GM18873 (cell line): ENCODE measurements at regions not wholly inside any gene's neighbourhood (a gene's known extent, or its start where the extent isn't known, plus 50 kb on each side); places are given as distances from the start of the nearest gene placed in this dataset.
"Not testable (repeated sequence)": the region's sequence is repeated elsewhere in the genome, so short reads cannot be mapped to it uniquely, and the experiment has no call there.

Source experiments
- ATAC-seq: cut with Tn5 transposase; IDR thresholded peaks from one replicate; pipeline ENCODE4 v1.9.1; 2021; ENCODE audit warnings: mild to moderate bottlenecking, moderate library complexity, moderate number of reproducible peaks; ENCODE audit not compliant: unreplicated experiment, low FRiP score

GRCh38 chr10:53358978-53359377 is 586.4 kb upstream of the MBL2 start:
- not testable (repeated sequence) for ATAC-seq

GRCh38 chr10:53358536-53358935 is 586.0 kb upstream of the MBL2 start:
- no peak for ATAC-seq

- no peak for ATAC-seq
Measured at GRCh38 chr10:53357587-53357986, 585.0 kb upstream of the MBL2 start.

GRCh38 chr10:53356616-53357349 is 584.2 kb upstream of the MBL2 start:
- no peak for ATAC-seq

- not testable (repeated sequence) for ATAC-seq
Measured at GRCh38 chr10:53342531-53342930, 569.9 kb upstream of the MBL2 start.

- not testable (repeated sequence) for ATAC-seq
Measured at GRCh38 chr10:53338199-53338598, 565.6 kb upstream of the MBL2 start.

DNA sequence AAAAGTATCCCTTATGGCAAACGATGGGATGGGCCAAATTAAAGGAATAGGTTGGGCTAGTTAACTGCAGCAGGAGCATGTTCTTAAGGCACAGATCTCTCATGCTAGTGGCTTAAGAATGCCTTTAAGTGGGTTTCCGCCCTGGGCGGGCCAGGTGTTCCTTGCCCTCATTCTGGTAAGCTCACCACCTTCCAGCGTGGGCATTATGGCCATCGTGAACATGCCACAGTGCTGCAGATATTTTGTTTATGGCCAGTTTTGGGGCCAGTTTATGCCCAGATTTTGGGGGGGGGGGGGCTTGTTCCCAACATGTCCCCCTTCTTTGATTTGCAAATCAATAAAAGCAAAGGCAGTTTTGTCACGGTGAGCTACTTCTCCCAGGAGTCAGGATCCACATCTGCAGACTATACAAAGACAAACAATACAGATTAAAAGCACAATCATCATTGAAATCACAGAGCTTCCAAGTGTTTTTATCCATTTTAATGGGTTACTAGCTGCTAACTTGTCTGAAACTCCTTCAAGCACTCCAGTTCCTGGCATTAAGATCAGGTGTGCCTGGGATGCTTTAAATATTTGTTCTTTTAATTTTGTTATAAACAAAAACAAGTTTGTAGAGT is 563.3 kb upstream of the MBL2 start:
- ATAC-seq: not testable (repeated sequence)

DNA sequence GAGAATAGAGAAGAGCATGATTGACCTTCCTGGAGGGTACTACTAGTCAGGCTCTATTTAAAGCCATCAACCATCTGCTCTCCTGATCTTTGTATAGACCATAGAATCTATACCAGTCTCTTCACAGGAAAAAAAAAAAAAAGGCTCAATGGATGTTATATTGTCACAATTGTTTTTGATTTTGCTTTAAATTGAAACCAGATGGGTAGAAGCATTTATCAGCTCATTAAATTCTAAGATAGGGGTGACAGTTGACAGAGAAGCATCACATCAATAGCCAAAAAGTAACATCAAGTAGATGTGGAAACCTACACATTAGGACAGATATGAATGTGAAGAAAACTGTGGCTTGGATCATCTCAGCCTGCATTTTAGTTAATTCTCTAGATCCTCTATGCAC is 558.9 kb upstream of the MBL2 start:
- ATAC-seq: no peak

DNA sequence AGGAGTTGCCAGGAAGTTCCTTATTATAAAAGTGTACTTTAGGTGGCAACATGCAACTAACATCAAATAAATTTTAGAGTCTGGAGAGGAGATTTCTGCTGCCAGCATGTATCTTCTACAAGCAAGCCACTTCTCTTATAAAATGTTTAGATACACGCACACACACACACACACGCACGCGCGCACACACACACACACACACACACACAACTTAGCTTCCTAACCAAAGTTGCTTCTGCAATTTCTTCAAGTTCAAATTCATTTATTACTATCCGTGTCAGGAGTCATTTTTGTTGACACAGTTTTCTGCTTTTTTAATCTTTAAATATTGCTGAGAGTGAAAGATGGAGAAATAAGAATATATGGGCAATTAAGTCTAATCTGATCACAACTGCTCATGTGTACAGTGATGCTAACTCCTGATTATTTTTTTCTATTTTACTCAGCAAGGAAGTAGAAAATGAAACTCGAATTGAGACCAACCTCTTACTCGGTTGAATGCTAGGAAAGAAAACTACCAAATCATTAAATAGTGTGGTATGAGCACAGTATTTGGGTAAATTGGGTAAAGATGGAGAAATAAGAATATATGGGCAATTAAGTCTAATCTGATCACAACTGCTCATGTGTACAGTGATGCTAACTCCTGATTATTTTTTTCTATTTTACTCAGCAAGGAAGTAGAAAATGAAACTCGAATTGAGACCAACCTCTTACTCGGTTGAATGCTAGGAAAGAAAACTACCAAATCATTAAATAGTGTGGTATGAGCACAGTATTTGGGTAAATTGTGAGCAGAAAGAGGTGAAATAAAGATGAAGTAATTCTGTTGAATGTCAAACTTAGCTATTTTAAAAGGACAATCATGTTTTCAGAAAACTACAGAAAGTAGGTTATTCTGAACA is 554.1 kb upstream of the MBL2 start:
- ATAC-seq: not testable (repeated sequence)

DNA sequence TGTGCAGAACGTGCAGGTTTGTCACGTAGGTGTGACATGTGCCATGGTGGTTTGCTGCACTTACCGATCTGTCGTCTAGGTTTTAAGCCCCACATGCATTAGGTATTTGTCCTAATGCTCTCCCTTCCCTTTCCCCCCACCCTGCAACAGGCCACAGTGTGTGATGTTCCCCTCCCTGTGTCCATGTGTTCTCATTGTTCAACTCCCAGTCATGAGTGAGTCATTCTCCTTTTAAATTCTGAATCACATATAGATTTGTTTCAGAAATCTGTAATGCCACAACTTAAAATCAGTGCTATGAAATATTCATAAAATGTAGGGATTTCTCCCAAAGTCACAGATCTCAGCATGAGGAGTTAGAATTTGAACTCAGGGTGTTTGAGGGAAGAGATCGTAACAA is 552.5 kb upstream of the MBL2 start:
- no peak for ATAC-seq

DNA sequence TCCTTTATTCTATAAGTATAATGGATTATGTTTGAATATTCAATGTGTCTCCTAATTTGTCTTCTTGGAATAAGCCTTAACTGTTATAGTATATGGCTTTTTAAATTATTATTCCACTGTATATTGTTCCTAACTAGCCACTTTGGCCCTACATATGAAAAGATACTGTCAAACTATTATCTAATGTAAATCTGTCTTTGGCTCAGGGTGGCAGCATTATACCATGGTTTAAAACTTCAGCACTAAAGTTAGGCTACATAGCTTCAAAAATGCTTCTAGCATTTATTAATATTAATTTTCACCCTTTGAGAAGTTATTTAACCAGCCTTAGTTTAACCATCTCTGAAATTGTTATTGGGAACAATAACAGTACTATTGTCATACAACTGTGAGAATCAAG is 543.1 kb upstream of the MBL2 start:
- no peak for ATAC-seq

- ATAC-seq: no peak
Measured at GRCh38 chr10:53314876-53315275, 542.3 kb upstream of the MBL2 start.

- no peak for ATAC-seq
Measured at GRCh38 chr10:53298443-53298842, 525.9 kb upstream of the MBL2 start.

DNA sequence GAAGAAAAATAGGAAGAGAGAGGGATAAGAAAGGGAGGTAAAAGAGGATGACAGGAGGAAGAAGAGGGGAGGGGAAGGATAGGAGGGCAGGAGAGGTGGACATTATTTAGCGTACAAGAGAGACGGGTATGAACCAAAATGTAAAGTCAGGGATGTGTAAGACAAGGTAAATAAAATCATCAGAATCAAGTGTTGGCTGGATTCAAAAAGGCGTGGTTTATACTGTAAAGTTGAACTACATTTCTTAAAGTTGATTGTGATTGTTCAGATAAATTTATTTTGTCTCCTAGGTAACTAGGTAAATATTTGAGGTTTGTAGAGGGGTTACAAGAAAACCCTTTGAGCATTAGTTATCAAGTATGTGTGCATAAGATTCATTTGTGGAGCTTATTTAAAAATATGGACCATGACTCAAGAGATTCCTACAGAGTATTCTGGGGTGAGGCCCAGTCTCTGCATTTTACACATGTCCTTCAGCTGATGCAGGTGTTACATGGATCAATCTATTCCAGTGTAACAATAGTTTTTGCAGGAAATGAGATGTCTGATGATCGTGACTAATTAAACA is 512.1 kb upstream of the MBL2 start:
- no peak for ATAC-seq

DNA sequence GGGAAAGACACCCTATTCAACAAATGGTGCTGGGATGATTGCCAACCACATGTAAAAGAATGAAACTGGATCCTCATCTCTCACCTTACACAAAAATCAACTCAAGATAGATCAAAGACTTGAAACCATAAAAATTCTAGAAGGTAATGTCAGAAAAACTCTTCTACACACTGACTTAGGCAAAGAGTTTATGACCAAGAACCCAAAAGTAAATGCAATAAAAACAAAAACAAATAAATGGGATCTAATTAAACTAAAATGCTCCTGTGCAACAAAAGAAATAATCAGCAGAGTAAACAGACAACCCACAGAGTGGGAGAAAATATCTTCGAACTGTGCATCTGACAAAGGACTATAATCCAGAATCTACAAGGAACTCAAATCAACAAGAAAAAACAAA is 504.2 kb upstream of the MBL2 start:
- ATAC-seq: no peak

DNA sequence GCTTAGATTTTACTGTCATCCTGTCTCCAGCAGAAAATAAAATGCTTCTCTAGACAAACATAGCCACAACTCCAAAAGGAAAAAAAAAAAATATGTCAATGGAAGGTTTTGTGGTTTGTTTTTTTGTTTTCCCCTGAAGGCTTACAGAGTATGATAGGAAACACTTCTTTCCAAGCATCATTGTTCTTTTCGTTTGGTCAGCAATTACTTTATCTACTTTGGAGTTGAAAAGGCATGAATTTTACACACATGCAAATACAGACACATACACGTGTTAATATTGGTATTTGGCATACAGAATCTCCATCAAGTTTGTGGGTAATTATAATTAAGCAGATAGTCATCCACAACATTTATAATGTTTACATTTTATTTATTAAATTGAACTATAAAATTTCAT is 496.9 kb upstream of the MBL2 start:
- no peak for ATAC-seq

- no peak for ATAC-seq
Measured at GRCh38 chr10:53260213-53260612, 487.6 kb upstream of the MBL2 start.

DNA sequence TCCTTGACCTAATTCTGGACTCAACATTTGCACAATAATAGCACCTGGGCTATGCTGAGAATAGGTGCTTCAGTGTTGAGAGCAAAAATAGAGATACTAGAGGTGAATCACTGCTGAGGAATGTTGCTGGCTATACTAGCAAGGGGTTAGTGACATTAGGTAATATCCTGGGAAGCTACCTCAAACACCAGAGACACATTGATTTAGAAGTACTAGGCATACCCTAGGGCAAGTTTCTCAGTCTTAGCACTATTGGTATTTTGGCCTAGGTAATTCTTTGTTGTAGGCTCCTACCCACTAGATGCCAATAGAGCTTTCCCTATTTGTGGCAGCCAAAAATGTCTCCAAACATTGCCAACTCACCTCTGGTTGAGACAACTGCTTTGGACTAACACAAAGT is 484.0 kb upstream of the MBL2 start:
- no peak for ATAC-seq

- no peak for ATAC-seq
Measured at GRCh38 chr10:53255661-53256205, 483.1 kb upstream of the MBL2 start.

- ATAC-seq: no peak
Measured at GRCh38 chr10:53253221-53253620, 480.6 kb upstream of the MBL2 start.

DNA sequence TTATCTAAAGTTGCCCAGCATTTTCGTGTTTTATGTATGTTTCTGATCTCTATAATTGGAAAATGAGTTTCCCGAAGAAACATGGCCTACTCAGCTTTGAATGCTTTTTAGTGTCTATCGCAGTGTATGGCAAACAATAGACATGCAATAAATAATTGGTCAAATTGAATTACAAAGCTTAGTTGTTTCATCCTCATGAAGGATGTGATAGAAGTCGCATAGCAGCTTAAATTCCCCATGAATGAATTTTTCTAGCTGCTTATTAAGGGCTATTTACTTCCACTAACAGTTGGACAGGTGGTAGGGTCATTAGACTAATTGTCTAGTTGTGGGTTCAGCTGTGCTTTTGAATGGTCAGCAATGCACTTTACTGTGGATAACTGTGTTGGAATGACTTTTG is 467.3 kb upstream of the MBL2 start:
- no peak for ATAC-seq
